GM19035 (cell line): ENCODE measurements at regions not wholly inside any gene's neighbourhood (a gene's known extent, or its start where the extent isn't known, plus 50 kb on each side); places are given as distances from the start of the nearest gene placed in this dataset.
"Not testable (repeated sequence)": the region's sequence is repeated elsewhere in the genome, so short reads cannot be mapped to it uniquely, and the experiment has no call there.

Experiments used
- ATAC-seq: cut with Tn5 transposase; IDR thresholded peaks from one replicate; pipeline ENCODE4 v1.9.1; 2021; ENCODE audit not compliant: unreplicated experiment

DNA sequence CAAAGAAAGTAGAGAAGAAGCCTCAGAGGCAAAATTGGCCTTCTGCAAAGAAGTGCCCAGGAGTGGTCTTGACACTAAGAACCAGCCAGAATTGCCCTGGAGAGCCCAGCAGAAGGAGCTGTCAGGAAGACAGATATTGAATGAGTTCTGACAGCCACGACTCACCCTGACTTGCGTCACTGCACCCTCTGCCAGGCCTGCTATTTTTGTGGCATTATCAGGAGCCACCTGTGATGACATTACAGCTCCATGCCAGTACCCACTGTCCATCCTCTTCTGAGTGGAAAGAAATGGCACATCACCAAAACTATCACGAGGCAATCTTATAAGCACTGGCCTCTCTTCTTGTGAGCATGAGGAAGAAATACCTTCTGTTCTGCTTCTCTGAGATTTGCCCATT lies 67.7 kb downstream of the SMIM20 start:
- ATAC-seq, result no peak

DNA sequence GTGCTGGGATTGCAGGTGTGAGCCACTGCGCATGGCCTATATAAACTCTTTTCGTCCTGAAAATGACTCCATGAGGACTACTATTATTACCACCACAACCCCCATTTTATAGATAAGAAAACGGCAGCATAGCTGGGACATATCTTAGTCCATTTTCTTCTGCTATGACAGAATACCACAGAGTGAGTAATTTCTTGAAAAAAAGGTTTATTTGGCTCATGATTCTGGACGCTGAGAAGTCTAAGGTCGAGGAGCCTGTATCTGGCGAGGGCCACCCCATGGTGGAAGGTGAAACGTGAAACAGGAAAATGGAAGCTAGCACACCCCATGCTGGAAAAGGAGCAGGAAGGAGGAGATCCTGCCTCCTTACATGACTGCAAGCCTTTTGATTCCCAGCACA lies 68.9 kb downstream of the SMIM20 start:
- no peak for ATAC-seq

DNA sequence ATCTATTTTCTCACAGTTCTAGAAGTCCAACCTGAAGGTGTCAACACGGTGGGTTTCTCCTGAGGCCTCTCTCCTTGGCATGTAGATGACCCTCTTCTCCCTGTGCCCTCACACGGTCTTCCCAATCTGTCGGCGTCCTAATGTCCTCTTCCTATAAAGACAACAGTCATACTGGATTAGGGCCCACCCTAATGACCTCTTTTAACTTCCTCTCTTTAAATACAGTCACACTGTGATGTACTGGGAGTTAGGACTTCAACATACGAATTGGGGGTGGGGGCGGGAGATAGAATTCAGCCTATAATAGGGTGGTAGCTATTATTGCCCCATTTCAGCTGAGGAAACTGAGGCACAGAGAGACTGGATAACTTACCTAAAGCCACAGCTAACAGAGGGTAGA lies 70.2 kb downstream of the SMIM20 start:
- no peak for ATAC-seq

DNA sequence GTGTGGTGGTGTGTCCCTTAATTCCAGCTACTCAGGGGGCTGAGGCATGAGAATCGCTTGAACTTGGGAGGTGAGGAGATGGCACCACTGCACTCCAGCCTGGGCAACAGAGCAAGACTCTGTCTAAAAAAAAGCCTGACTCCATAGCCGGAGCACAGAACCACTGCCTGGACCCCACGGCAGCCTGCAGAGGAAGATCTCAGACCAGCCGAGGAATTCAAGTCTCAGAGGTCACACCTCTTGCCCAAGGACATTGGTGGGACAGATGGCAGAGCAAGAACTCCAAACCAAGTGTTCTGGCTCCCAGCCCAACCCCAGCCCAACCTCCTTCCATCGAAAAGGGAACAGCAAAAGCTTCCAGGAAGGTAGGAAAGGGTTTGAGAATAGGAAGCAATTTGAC lies 70.8 kb downstream of the SMIM20 start:
- no peak for ATAC-seq

DNA sequence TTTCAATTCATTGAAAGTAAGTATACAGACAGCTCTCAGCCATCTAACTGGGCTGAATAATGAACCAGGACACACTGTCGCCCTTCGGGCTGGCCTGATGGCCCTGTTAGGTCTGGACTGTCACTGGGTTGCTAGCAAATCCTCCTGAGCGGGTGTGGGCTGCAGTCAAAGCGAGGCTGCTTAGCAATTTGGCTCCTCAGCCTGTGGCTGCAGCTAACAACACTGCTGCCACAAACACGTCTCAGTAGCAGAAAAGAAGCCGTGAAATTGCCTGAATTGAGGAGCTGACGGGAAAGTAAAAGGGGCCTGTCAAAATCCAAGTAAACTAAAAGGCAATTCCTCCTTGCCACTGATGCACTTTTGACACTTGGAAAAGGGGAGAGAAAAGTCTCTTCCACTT lies 72.8 kb downstream of the SMIM20 start:
- ATAC-seq, result no peak

DNA sequence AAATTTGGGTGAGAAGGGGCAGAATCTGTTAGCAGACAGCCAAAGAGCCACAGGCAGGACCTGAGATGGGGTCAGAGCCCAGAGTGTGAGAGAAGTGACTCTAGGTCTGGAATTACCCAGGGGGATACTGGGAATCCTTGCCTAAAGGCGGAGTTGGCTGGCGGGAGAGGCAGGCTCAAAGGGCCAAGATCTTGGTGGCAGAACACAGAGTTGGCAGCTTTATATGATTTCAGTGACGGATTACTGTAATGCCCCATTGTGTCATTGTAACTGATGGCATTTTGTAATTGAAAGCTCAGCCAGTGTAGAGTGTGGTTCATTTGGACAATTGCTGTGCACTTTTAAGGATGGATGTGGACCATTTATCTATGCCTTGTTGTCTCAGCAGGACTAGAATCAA lies 77.3 kb downstream of the SMIM20 start:
- ATAC-seq, result no peak

DNA sequence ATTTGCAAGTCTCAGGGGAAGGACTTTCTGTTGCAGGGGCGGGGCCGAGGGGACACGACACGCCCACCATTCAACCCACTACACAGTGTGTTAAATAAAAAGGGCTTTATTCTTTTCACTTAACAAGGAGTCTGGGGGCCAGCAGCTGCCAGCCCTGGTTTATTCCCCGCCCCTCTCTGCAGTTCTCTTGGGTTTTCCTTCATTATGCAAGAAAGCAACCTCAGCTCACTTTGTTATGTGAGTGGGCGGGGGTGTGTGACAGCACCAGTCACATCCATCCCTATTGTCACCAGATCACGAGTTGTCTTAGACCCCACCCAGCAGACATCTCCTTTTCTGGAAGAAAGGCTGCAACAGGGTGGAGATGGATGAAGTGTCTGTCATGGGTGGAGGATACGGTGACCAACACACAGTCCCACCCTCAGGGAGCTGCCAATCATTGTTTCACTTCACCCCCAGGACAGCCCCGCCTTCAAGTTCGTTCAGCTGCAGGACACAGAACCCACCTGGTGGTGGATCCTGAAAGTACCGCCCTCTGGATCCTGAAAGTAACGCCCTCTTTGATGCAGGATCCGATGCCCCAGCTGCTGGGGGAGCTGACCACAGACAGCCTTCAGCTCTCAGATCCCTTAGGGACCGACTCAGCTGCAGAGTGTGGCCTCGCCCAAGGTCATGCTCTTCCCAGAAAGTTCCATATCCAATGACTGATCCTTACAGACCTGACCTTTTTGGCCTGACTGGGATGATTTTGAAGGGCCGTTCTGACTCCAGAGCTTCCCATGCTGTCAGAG lies 79.6 kb downstream of the SMIM20 start:
- peak; percentile 74 for ATAC-seq

DNA sequence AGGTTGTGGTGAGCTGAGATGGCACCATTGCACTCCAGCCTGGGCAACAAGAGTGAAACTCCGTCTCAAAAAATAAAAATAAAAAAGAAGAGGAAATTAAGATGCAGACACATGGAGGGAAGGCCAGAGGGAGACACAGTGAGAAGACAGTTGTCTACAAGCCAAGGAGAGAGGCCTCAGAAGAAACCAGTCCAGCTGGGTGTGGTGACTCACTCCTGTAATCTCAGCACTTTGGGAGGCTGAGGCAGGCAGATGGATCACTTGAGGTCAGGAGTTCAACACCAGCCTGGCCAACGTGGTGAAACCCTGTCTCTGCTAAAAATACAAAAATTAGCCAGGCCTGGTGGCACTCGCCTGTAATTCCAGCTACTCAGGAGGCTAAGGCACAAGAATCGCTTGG lies 80.6 kb downstream of the SMIM20 start:
- not testable (repeated sequence) for ATAC-seq

DNA sequence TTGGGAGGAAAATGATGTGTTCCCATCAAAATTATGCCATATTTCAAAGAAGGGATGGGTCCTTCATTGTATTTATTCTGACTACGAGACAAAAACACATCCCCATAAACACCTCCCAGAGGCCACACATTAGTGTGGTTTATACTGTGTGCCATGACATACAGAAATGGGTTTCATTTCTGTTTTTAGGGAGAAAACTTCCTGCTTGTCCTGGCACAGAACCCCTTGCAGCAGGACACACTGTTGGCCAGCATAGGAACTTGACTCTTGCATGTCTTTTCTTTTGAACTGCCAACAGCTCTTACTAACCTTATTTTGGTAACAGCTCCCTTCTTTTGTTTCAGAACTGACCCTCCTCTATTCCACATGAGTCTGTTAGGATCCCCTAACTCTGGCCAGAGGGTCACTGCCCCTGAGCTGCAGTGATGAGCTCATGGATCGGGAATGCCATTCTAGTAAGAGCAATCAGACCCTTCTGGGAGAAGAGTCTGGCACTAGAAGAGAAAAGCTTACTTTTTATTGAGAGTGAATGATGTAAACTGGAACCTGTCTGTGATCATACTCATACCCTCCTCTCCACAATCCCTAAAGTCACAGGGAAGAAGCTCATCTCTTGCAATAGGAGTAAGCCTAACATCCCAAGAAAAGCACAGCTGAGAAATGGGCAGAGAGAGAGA lies 86.4 kb downstream of the SMIM20 start:
- no peak for ATAC-seq

DNA sequence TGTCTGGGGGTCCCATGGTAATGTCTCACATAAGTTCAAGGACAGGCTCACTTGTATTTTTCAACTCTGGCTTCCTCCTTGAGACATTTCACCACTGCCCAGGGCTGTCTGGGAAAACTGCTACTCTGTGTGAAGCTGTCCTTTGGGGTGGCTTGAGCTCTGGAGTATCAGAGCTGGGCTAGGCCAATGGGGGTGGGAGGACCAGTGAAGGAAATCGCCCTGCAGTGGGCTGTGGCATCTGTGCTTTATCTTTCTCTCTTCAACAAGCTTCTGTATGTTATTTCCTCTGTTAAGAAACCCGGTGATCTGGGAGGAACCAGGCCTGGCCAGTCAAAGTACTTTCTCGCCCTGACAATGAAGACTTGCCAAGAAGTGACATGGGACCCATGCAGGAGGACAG lies 87.4 kb downstream of the SMIM20 start:
- ATAC-seq, result no peak

DNA sequence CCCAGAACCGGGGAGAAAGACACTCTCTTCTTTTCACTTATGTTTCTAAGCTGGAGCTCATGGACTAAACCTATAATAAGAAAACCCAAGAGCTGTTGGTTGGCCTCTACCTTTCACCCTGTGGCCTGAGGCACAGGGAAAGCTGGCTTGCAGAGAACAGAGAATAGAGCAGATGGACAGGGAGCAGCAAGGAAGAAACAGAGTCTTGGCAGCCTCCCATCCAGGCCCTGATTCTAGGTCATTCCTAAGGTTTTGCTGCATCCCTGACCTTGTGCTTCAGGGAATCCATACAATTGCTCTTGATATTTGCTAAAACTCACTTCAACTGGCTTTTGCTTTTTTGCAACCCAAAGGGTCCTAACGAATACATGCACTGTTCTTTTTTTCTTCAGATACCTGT lies 87.8 kb downstream of the SMIM20 start:
- no peak for ATAC-seq

DNA sequence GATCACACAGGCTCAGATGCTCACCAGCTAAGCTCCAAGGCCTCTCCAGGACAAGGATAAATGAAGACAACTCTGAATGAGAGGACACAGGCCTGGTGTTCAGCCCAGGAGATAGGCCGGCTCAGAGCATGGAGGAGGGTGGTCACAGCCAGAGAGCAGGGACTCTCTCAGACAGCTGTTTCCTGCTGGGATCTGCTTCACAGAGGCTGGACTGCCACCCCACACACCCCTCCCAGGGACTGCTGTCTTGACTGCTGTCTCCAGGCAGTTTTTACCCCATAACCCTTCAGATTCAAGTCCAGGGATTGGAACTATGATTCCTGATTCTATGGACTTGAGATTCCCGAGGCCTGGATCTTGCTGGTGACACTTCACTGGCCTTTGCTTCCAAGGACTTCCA lies 89.0 kb downstream of the SMIM20 start:
- ATAC-seq, result no peak

DNA sequence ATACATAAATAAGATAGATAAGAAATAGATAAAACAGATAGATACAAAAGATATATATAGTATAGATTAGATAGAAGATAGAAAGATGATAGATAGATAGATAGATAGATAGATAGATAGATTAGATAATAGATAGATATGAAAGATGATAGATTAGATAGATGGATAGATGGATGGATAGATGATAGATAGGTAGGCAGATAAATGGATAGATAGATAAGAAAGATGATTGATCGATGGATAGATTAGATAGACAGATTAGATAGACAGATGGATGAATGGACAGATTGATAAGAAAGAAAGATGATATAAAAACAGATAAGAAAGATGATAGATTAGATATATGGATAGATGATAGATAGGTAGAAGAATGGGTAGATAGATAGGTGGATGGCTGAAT lies 90.3 kb downstream of the SMIM20 start:
- ATAC-seq, result no peak

DNA sequence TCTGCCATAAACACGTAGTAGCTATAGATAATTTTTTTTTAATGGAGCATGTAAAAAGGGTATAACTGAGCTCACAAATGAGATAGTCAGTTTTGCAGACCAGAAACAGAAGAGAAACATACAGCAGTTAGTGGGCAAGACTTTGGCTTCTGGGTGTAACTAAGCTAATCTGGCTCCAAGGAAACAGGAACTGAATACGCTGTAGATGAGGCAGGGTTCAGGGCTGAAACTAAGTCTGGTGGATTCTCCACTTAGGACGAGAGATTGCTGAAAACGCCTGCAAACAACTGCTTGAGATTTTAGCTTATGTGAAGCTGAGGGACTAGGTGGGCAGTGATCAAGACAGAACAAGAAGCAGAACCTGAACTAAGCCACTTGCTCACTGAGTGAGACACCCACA lies 91.7 kb downstream of the SMIM20 start:
- no peak for ATAC-seq

DNA sequence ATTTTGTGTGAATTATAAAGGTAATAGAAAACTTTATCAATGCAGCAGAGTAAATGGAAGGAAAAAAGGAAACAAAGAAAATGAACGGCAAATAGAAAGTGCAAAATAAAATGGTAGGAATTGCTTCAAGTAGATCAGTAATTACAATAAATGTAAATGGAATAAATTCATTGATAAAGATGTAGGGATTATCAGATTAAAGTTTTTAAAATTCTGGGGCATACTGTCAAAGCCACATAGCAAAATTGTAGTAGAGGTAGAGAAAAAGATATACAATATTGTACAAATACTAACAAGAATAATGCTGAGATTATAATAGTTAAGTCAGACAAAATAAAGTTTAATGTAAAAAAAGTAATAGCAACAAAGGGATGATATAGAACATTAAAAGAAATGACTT lies 94.7 kb downstream of the SMIM20 start:
- ATAC-seq, result no peak

DNA sequence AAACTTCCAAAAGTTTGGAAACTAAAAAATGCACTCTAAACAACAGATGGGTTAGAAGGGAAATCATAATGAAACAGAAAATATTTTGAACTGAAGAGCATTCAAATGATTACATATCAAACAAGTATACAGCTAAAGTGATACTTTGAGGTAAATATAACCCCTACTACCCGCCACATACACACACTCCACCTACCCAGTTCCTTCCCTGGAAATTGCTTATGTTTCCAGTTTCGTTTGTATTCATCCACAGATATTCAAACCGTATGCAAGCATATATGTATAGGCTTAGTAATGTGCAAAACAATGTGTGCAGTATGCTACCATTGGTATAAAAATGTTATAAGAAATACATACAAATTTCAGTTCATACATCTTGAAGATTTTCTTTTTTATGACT lies 95.5 kb downstream of the SMIM20 start:
- no peak for ATAC-seq

DNA sequence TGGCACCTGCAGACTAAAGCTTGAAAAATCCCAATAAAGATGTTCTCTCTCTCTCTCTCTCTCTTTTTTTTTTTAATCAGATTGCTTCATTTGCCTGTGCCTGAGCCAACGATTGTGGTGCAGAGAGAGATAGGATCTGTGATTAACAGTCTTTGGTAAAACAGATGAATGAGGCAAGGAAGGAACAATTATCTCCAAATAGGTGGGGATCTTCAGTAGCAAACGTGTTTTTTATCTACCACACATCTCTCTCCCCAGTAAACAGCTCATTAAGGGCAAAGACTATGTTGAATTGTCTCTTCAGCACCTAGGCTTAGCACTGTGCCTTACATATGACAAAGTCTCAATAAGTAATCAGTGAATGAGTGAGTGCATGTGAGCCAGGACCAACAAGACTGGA lies 96.3 kb downstream of the SMIM20 start:
- no peak for ATAC-seq

DNA sequence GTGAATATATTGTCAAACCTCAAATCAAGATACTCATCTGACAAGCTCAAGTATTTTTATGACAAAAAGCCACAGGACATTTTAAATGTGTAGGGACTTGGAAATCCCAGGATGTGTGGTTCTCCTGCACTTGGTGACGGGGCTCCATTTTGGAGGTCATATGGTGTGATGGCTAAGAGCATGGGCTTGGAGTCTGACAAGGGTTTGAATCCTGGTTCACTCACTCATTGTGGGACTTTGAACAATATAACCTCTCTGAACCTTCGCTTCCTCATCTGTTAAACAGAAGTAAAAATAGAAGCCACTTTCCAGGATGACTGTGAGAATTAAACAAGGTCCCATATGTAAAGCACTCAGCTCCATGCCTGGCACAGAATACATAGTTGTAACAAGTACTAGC lies 99.6 kb downstream of the SMIM20 start:
- ATAC-seq, result no peak

DNA sequence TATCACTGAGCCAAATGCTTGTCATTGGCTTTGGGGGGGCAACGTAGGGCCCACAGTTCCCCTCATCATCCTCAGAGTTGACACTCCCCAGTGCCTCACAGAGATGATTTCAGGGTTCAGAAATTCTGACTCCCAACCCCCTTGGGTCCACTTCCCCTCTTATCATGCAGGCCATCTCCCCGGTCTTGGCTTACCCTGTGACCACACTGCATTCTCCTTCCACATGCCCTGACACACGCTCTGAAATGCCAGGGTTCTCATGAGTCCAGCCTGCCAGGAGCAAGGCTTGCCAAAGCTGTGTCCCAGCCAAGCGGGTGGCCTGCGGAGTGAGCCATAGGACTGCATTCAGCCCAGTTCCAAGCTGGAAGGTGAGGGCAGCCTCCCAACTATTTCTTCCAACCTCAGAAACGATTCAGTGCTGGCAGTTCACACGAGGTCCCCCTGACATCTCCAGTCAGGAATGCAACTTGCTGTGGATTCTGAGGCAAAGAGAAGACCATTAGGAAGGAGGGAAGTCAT lies 101.2 kb downstream of the SMIM20 start:
- ATAC-seq, result no peak

DNA sequence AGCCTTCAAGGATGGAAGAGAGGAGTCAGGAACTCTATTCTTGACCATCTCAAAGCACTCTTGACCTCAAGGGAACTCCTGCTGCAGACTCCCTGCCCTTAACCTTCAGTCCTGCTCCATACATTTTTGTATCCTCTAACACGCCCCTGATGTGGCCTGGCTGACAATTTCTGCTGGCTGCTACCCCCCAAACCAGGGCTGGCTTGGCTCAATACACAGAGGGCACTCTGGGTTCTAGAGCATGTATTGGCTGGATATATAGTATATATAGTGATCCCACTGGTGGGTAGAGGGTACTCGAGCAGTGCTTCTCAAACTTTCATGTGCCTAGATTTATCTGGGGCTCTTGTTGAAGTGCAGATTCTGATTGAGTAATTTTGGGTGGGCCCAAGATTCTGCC lies 101.9 kb downstream of the SMIM20 start:
- ATAC-seq, result no peak

DNA sequence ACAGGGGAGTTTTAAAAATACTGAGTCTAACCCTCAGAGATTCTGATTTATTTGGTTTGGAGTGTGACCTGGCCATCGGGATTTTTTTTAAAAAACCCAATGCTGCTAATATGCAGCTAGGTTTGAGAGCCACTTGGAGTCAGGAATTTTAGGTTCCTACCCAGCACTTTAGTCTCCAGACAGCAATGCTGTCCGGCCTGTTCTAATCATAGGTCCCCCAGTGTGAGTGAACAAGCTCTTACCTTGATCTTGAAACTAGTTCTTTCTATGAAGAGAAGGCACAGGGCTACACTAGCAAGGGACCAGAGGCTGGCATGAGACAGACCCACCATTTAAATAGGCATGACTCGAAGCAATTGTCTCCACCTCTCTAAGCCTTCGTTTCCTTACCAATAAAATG lies 103.5 kb downstream of the SMIM20 start:
- no peak for ATAC-seq

DNA sequence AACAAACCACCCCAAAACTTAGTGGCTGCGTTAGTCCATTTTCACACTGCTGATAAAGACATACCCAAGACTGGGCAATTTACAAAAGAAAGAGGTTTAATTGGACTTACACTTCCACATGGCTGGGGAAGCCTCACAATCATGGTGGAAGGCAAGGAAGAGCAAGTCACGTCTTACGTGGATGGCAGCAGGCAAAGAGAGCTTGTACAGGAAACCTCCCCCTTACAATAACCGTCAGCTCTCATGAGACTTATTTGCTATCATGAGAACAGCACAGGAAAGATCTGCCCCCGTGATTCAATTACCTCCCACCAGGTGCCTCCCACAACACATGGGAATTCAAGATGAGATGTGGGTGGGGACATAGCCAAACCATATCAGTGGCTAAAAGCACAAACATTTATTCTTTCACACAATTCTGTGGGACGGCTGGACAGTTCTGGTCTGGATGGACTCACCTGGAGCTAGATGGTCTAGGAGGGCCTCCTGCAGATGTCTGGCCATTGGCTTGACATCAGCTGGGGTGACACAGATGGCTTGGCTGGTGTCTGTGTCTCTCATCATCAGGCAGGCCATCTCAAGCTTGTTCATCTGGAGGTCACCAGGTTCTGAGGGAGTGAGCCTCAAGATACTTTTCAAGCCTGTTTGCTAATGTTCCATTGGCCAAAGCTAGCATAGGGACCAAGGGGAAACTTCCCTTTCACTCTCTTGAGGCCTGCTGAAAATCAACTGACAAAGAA lies 104.1 kb downstream of the SMIM20 start:
- ATAC-seq, result not testable (repeated sequence)
